Activated CD8-positive, alpha-beta memory T cell treated with anti-CD3 and anti-CD28 coated beads for 36 hours (primary cell): ENCODE measurements at regions not wholly inside any gene's neighbourhood (a gene's known extent, or its start where the extent isn't known, plus 50 kb on each side); places are given as distances from the start of the nearest gene placed in this dataset.

Source experiments
- CTCF ChIA-PET: fragments of 350-600 bp; sonication (Branson Sonifier 250); formaldehyde crosslinking; loops from one replicate; lab custom pipeline; 2021; ENCODE audit warnings: antibody characterized with exemption; lab: Charles Lee
- POLR2A ChIA-PET: fragments of 350-600 bp; sonication (Branson Sonifier 250); formaldehyde crosslinking; loops from one replicate; lab custom pipeline; 2021; ENCODE audit warnings: antibody characterized with exemption; lab: Charles Lee

GRCh38 chr4:8761824-8762205, 109.8 kb downstream of the HMX1 start:
- ChIA-PET POLR2A (no interaction called here), CTCF (no interaction called here)

GRCh38 chr4:8761167-8761823, 110.3 kb downstream of the HMX1 start:
- CTCF ChIA-PET: no interaction called here
- POLR2A ChIA-PET: no interaction called here

DNA sequence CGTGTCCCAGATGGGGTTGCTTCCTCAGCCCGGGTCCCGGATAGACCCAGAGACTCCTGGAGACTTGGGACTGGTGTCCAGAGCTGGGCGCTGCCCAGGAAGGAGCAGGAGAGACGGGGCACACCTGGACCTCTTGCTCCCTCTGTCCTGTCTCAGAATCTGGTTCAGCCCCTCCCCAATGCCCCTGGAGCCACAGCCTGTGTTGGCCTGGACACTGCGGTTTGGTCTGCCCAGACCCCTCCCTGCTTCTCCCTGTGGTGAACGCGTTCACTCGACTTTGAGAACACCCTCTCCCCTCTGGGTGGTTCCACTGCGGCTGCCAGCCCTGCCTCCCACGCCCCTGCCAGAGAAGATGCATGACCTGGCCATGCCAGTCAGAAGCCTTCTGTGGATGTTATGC, 111.1 kb downstream of the HMX1 start:
- POLR2A ChIA-PET: no interaction called here
- CTCF ChIA-PET: no interaction called here

GRCh38 chr4:8759987-8760386, 111.7 kb downstream of the HMX1 start:
- ChIA-PET CTCF (no interaction called here), POLR2A (no interaction called here)

DNA sequence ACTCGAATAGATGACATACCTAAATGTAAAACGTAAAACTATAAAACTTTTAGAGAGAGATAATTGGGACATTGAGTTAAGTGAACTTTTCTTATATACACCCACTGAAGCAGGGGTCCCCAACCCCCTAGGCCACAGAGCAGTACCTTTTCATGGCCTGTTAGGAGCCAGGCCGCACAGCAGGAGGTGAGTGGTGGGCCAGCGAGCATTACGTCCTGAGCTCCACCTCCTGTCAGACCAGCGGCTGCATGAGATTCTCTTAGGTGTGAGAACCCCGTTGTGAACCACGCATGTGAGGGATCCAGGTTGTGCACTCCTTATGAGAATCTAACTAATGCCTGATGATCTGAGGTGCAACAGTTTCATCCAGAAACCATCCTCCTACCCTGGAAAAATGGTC, 114.8 kb downstream of the HMX1 start:
- POLR2A ChIA-PET: no interaction called here
- CTCF ChIA-PET: no interaction called here

GRCh38 chr4:8754634-8755589, 116.7 kb downstream of the HMX1 start:
- POLR2A ChIA-PET: no interaction called here
- CTCF ChIA-PET: interaction anchor here (0.6 kb wide), 1 partner anchor 188 kb away, joined by 3 read pairs; no protein-coding TSS in a partner anchor

- CTCF ChIA-PET: no interaction called here
Observed at GRCh38 chr4:8748236-8748575, 123.4 kb downstream of the HMX1 start.

DNA sequence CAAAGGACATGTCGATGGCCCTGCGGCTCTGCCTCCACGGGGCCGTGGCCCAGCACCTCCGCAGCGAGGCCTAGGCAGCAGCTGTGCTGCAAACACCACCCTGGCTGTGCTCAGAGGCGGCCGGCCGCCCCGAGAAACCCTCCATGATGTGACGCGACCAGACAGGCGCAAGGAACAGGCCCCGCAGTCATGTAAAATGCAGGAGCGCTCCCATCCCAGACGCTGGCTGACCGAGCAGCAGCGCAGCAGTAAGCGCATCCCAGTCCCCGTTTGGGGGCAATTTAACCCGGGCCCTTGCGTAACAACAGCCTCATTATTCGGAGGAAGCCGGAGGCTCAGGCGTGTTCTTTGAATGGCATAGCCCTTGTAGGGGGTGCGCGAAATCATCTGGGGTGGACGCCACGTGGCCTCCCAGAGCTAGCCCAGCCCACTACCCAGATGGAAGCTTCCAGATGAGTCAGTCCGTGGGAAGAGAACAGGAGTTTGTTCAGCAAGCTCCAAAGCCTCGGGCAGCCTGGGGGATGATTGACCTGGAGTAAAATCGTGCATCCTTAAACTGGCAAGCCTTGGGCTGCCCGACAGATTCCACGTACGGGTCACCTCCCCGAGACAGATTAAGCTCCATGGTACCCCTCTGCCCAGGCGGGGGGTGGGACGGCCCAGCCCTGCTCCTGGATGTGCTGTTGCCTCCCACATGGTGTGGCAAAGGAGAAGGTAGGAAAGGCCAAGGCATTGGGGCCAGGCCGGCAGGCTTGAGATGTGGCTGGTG, 124.0 kb downstream of the HMX1 start:
- CTCF ChIA-PET: no interaction called here
- POLR2A ChIA-PET: no interaction called here

More at GRCh38 chr4:8748236-8748575, 123.4 kb downstream of the HMX1 start:
- POLR2A ChIA-PET: no interaction called here

DNA sequence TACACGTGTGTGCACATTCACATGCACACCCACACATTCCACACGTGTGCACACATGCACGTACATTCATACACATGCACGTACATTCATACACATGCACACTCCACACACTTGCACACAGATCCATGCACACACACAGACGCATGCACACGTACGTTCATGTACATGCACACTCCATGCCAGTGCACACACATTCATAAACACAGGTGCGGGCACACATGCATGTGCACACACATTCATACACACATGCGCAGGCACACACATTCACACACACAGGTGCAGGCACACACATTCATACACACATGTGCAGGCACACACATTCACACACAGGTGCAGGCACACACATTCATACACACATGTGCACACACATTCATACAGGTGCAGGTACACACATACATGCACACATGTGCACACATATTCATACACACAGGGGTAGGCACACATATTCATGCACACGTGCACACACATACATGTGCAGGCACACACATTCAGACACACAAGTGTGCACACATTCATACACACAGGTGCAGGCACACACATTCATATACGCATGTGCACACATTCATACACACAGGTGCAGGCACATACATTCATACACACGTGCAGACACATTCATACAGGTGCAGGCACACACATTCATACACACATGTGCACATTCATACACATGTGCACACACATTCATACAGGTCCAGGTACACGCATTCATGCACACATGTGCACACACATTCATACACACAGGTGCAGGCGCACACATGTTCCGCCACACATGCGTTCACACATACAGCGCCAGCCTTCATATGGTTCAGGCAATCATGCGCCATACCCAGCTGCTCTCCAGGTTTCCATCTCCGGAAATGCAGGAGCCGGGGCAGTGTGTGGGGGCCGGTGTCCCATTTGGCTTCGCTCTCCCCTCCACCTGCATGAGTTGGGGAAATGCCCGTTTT, 124.8 kb downstream of the HMX1 start:
- ChIA-PET CTCF (no interaction called here), POLR2A (no interaction called here)

DNA sequence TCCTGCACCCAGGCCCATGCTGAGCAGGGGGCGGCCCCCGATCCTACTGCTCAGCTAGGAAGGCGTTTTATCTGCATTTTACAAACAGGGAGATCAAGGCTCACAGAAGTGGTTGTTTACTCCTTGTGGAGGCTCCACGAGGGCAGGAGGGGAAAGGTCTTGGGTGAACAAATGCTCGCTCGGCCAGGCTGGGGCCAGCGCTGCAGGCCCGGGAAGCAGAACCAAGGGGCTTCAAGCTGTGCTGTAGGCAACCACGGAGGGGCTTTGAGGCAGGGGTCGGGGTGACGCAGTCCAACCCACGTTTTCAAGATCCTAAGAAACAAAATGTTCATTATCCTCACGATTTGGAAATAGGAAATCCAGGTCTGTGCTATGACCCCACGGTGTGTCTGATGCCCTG, 125.8 kb downstream of the HMX1 start:
- POLR2A ChIA-PET: no interaction called here
- CTCF ChIA-PET: no interaction called here

- ChIA-PET POLR2A (no interaction called here), CTCF (no interaction called here)
Observed at GRCh38 chr4:8745005-8745790, 126.4 kb downstream of the HMX1 start.

- CTCF ChIA-PET: no interaction called here
- POLR2A ChIA-PET: no interaction called here
Observed at GRCh38 chr4:8744083-8744805, 127.4 kb downstream of the HMX1 start.

- CTCF ChIA-PET: no interaction called here
- POLR2A ChIA-PET: no interaction called here
Observed at GRCh38 chr4:8742546-8742945, 129.1 kb downstream of the HMX1 start.

- POLR2A ChIA-PET: no interaction called here
- CTCF ChIA-PET: no interaction called here
Observed at GRCh38 chr4:8741513-8742226, 130.0 kb downstream of the HMX1 start.

DNA sequence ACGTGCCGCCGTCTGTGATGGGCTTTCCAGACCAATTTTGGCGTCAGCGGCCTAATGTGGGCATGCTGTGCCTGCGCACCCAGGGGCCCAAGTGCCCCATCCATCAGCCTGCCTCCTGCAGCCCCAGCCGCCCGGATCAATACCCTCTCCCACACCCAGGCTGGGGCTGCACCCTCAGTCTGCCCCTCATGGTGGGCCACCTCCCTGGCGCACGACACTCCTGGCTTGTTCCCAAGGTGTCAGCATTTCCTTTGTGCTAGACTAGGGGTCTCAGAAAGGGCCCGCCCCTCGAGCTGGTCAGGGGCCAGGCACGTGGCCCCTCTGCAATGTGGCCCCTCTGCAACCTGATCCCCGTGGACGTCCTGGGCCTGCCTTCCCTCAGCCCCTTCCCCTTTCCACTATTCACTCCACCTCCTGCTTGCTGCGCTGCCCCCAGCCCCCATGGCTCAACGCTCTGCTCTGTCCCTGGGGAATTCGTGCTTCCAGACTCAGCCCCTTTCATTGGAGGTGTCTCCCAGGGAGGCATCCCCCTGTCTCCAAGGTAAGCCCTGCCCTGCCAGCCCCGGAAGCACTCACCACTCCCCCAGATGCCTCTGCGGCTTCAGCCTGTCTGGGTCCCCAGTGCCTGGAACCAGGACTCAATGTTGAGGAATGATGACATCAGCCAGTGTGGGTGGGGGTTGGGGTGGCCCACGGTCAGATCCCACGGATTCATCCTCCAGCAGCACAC, 130.8 kb downstream of the HMX1 start:
- ChIA-PET CTCF (no interaction called here), POLR2A (no interaction called here)

GRCh38 chr4:8739820-8740665, 131.6 kb downstream of the HMX1 start:
- ChIA-PET POLR2A (no interaction called here), CTCF (no interaction called here)
